ENCODE measurements at regions not wholly inside any gene's neighbourhood (a gene's known extent, or its start where the extent isn't known, plus 50 kb on each side); places are given as distances from the start of the nearest gene placed in this dataset.

- H3K4me3 ChIP-seq = no peak overlapping the region
- no peaks in the 10 kb centered on the region for H3K27me3 ChIP-seq (ENCODE audit: control insufficient read depth in 3 of 3, insufficient read depth in 3 of 3, low read length in 2 of 3)
- WGBS, 2 donors = 88 to 89% methylated on average over 4 of the region's 4 CpGs
- no peak overlapping the region for H3K9ac ChIP-seq (ENCODE audit: insufficient read depth in 1 of 2, low read length in 2 of 2)
- ATAC-seq (ENCODE audit: insufficient read depth, low FRiP score) = no peak
- H3K9me3 ChIP-seq (ENCODE audit: control insufficient read depth in 4 of 4, insufficient read depth in 3 of 4, low read length in 3 of 4) = no peaks in the 10 kb centered on the region
- no peaks in the 10 kb centered on the region for H3K36me3 ChIP-seq (ENCODE audit: control insufficient read depth in 4 of 4, insufficient read depth in 4 of 4, low read length in 4 of 4)
- TF ChIP-seq CTCF (IDR thresholded peaks at IDR 0.05; ENCODE audit: control extremely low read depth, extremely low read depth) = no peak
- DNase-seq = no peak
- H3K4me1 ChIP-seq (ENCODE audit: control insufficient read depth in 5 of 5, insufficient read depth in 5 of 5, low read length in 5 of 5) = no peaks in the 10 kb centered on the region
- no peak overlapping the region for H3K27ac ChIP-seq (ENCODE audit: low read depth in 1 of 2, low read length in 1 of 2)
Observed at GRCh38 chr5:118761814-118762213, 226.5 kb downstream of the DTWD2 start.

DNA sequence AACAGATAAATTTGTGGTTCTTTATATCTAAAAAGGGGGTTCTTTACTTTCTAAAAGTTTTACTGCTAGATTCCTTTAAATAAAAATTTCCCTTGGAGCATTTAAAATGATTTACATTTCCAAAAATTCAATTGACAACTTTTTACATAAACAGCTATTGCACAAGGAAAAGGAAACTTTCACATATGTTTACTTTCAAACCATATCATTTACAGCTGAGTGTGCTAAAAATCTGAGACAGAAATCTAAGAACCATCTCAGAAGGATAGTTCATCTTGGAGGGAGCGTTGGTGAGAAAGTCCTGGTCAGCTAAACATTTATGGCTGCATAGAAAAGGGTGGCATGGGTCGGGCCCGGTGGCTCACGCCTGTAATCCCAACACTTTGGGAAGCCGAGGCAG is 235.4 kb downstream of the DTWD2 start:
- no peak for ATAC-seq (ENCODE audit: insufficient read depth, low FRiP score)
- Histone ChIP-seq H3K27me3 (ENCODE audit: control insufficient read depth in 3 of 3, insufficient read depth in 3 of 3, low read length in 2 of 3) (no peaks in the 10 kb centered on the region), H3K9me3 (ENCODE audit: control insufficient read depth in 4 of 4, insufficient read depth in 3 of 4, low read length in 3 of 4) (no peaks in the 10 kb centered on the region), H3K27ac (ENCODE audit: low read depth in 1 of 2, low read length in 1 of 2) (no peak overlapping the region), H3K4me3 (no peak overlapping the region), H3K4me1 (ENCODE audit: control insufficient read depth in 5 of 5, insufficient read depth in 5 of 5, low read length in 5 of 5) (peaks cover 0 to 6% (median 0%) of the 10 kb centered on the region in 5 donors), H3K36me3 (ENCODE audit: control insufficient read depth in 4 of 4, insufficient read depth in 4 of 4, low read length in 4 of 4) (no peaks in the 10 kb centered on the region), H3K9ac (ENCODE audit: insufficient read depth in 1 of 2, low read length in 2 of 2) (no peak overlapping the region)
- 92 to 93% methylated on average over 5 of the region's 5 CpGs for WGBS, 2 donors
- no peak for TF ChIP-seq CTCF (IDR thresholded peaks at IDR 0.05; ENCODE audit: control extremely low read depth, extremely low read depth)
- peak in 2 of 3 donors; percentile 14 to 50 for DNase-seq

- Histone ChIP-seq H3K4me3 (no peak overlapping the region), H3K9me3 (ENCODE audit: control insufficient read depth in 4 of 4, insufficient read depth in 3 of 4, low read length in 3 of 4) (no peaks in the 10 kb centered on the region), H3K9ac (ENCODE audit: insufficient read depth in 1 of 2, low read length in 2 of 2) (no peak overlapping the region), H3K27me3 (ENCODE audit: control insufficient read depth in 3 of 3, insufficient read depth in 3 of 3, low read length in 2 of 3) (no peaks in the 10 kb centered on the region), H3K4me1 (ENCODE audit: control insufficient read depth in 5 of 5, insufficient read depth in 5 of 5, low read length in 5 of 5) (no peaks in the 10 kb centered on the region), H3K36me3 (ENCODE audit: control insufficient read depth in 4 of 4, insufficient read depth in 4 of 4, low read length in 4 of 4) (no peaks in the 10 kb centered on the region), H3K27ac (ENCODE audit: low read depth in 1 of 2, low read length in 1 of 2) (no peak overlapping the region)
- ATAC-seq (ENCODE audit: insufficient read depth, low FRiP score) (no peak), DNase-seq (peak in 2 of 3 donors; percentile 3 to 23)
- TF ChIP-seq CTCF (IDR thresholded peaks at IDR 0.05; ENCODE audit: control extremely low read depth, extremely low read depth) = no peak
- WGBS, 2 donors = 61 to 82% methylated on average over 4 of the region's 4 CpGs
Observed at GRCh38 chr5:118736396-118736795, 252.0 kb downstream of the DTWD2 start.

- H3K36me3 ChIP-seq (ENCODE audit: control insufficient read depth in 4 of 4, insufficient read depth in 4 of 4, low read length in 4 of 4) = no peaks in the 10 kb centered on the region
- 93 to 98% methylated on average over 3 of the region's 3 CpGs for WGBS, 2 donors
- TF ChIP-seq CTCF (IDR thresholded peaks at IDR 0.05; ENCODE audit: control extremely low read depth, extremely low read depth) = no peak
- no peak overlapping the region for H3K4me3 ChIP-seq
- no peak overlapping the region for H3K9ac ChIP-seq (ENCODE audit: insufficient read depth in 1 of 2, low read length in 2 of 2)
- no peak for ATAC-seq (ENCODE audit: insufficient read depth, low FRiP score)
- H3K4me1 ChIP-seq (ENCODE audit: control insufficient read depth in 5 of 5, insufficient read depth in 5 of 5, low read length in 5 of 5) = no peaks in the 10 kb centered on the region
- no peaks in the 10 kb centered on the region for H3K9me3 ChIP-seq (ENCODE audit: control insufficient read depth in 4 of 4, insufficient read depth in 3 of 4, low read length in 3 of 4)
- H3K27me3 ChIP-seq (ENCODE audit: control insufficient read depth in 3 of 3, insufficient read depth in 3 of 3, low read length in 2 of 3) = no peaks in the 10 kb centered on the region
- no peak overlapping the region for H3K27ac ChIP-seq (ENCODE audit: low read depth in 1 of 2, low read length in 1 of 2)
- no peak for DNase-seq
Observed at GRCh38 chr5:118733394-118733793, 255.0 kb downstream of the DTWD2 start.
